Stomach (tissue), 8 donors: ENCODE measurements at regions not wholly inside any gene's neighbourhood (a gene's known extent, or its start where the extent isn't known, plus 50 kb on each side); places are given as distances from the start of the nearest gene placed in this dataset.

Experiments
- DNase-seq, 2 donors: peaks; one replicate each; pipeline versions ENCODE4 v3.0.0 to v3.0.0-alpha.2; 2013 to 2019
- H3K27ac ChIP-seq, 5 donors: fragments of 200-600 bp in 4 of 5; sonication (generic) in 4 of 5; one replicate each; pipeline ENCODE4 v1.5.1; 2013 to 2019; ENCODE audit warnings: mild to moderate bottlenecking in 1 of 5, moderate library complexity in 1 of 5
- H3K27me3 ChIP-seq, 3 donors: fragments of 200-600 bp; sonication (generic); one replicate each; pipeline ENCODE4 v1.5.1; 2017 to 2019; ENCODE audit warnings: mixed run types in 1 of 3
- H3K36me3 ChIP-seq, 4 donors: fragments of 200-600 bp; sonication (generic); 1 replicate in 3 of 4; 2 replicates in 1 of 4; pipeline ENCODE4 v1.5.1; 2016 to 2019
- H3K4me1 ChIP-seq, 4 donors: fragments of 200-600 bp; sonication (generic); one replicate each; pipeline ENCODE4 v1.5.1; 2016 to 2019
- H3K4me3 ChIP-seq, 4 donors: fragments of 200-600 bp; sonication (generic) in 3 of 4; one replicate each; pipeline ENCODE4 v1.5.1; 2016 to 2019; ENCODE audit warnings: mild to moderate bottlenecking in 1 of 4
- H3K9me3 ChIP-seq, 4 donors: fragments of 200-600 bp; sonication (generic); one replicate each; pipeline ENCODE4 v1.5.1; 2016 to 2019
- CTCF ChIP-seq, 7 experiments: fragments of 450-650 bp in 4 of 7; fragments of 200-600 bp in 3 of 7; sonication (generic) in 3 of 7; IDR thresholded peaks; one replicate each; pipeline ENCODE4 v1.5.1; 2016 to 2019; ENCODE audit warnings: antibody characterized with exemption in 7 of 7, control low read depth in 2 of 7, mild to moderate bottlenecking in 1 of 7
- EP300 ChIP-seq: sonication (generic); formaldehyde crosslinking; IDR thresholded peaks from one replicate; pipeline ENCODE4 v1.6.1; 2017; ENCODE audit warnings: antibody characterized with exemption
- POLR2A ChIP-seq, 4 donors: fragments of 450-650 bp; IDR thresholded peaks; one replicate each; pipeline ENCODE4 v1.6.1; 2016; ENCODE audit warnings: antibody characterized with exemption in 4 of 4, control low read depth in 2 of 4, mild to moderate bottlenecking in 1 of 4, moderate library complexity in 1 of 4
- POLR2AphosphoS5 ChIP-seq, 3 donors: sonication (generic); formaldehyde crosslinking; IDR thresholded peaks; one replicate each; pipeline ENCODE4 v1.6.1; 2016; ENCODE audit warnings: antibody characterized with exemption in 3 of 3
- WGBS, 5 donors: extraction: QIAGEN DNeasy Blood & Tissue Kit in 3 of 5; methylation state at CpG; one replicate each; pipeline versions ENCODE4 v1.1.5 to v1.1.7; 2013 to 2018; 5-methylcytosine and 5-hydroxymethylcytosine counted together
- intact Hi-C: fragments of 100-400 bp; cut with DNase I; formaldehyde crosslinking; loops from one replicate; pipeline ENCODE4 v1.15.1; 2023; ENCODE audit warnings: low total_unique reads
- donor health status: healthy with polysubstance abuse.
- donor health status: Bipolar disorder and iron deficiency.
- donor health status: healthy.

- H3K27me3 ChIP-seq: peaks cover 0 to 41% (median 0%) of the 10 kb centered on the region in 3 donors
- no peak overlapping the region for H3K27ac ChIP-seq
- WGBS, 5 donors: 78 to 90% (median 85%) methylated on average over 9 to 10 of the region's 10 CpGs
- no peaks in the 10 kb centered on the region for H3K36me3 ChIP-seq
- no peaks in the 10 kb centered on the region for H3K9me3 ChIP-seq
- peaks cover 0 to 8% (median 0%) of the 10 kb centered on the region in 4 donors for H3K4me1 ChIP-seq
- TF ChIP-seq CTCF (IDR thresholded peaks at IDR 0.05) (no peak), POLR2A (IDR thresholded peaks at IDR 0.05) (no peak), POLR2AphosphoS5 (IDR thresholded peaks at IDR 0.05) (no peak), EP300 (no peak)
- DNase-seq: peak in 1 of 2 donors; percentile 19
- no peak overlapping the region for H3K4me3 ChIP-seq
- intact Hi-C loops: no loop called here
These were observed 172.3 kb upstream of the MVB12B start for GRCh38 chr9:126154182-126154827.

DNA sequence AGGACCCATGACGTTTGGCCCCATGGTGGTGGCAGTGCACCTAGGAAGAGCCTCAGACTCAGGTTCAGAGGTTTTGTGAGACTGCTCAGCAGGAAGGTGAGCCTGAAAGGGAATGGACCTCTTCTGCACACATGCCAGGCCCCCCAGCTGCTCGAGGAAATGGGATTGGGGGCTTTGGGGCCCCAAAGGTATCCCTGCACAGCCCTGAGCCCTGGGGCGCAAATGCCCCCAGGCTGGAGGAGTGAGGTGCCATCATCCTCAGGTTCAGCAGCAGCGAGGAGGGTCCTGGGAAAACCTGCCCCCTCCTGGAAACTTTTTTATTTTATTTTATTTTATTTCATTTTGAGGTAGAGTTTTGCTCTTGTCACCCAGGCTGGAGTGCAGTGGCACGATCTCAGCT is 171.8 kb upstream of the MVB12B start:
- intact Hi-C loops: no loop called here
- 74 to 89% (median 75%) methylated on average over 4 to 5 of the region's 5 CpGs for WGBS, 5 donors
- TF ChIP-seq EP300: no peak
- TF ChIP-seq POLR2AphosphoS5 (IDR thresholded peaks at IDR 0.05): no peak
- TF ChIP-seq POLR2A (IDR thresholded peaks at IDR 0.05): no peak
- no peak for TF ChIP-seq CTCF (IDR thresholded peaks at IDR 0.05)
- DNase-seq: no peak
- no peak overlapping the region for H3K4me3 ChIP-seq
- peaks cover 0 to 41% (median 0%) of the 10 kb centered on the region in 3 donors for H3K27me3 ChIP-seq
- H3K36me3 ChIP-seq: no peaks in the 10 kb centered on the region
- H3K27ac ChIP-seq: no peak overlapping the region
- no peaks in the 10 kb centered on the region for H3K9me3 ChIP-seq
- H3K4me1 ChIP-seq: peaks cover 0 to 8% (median 0%) of the 10 kb centered on the region in 4 donors

DNA sequence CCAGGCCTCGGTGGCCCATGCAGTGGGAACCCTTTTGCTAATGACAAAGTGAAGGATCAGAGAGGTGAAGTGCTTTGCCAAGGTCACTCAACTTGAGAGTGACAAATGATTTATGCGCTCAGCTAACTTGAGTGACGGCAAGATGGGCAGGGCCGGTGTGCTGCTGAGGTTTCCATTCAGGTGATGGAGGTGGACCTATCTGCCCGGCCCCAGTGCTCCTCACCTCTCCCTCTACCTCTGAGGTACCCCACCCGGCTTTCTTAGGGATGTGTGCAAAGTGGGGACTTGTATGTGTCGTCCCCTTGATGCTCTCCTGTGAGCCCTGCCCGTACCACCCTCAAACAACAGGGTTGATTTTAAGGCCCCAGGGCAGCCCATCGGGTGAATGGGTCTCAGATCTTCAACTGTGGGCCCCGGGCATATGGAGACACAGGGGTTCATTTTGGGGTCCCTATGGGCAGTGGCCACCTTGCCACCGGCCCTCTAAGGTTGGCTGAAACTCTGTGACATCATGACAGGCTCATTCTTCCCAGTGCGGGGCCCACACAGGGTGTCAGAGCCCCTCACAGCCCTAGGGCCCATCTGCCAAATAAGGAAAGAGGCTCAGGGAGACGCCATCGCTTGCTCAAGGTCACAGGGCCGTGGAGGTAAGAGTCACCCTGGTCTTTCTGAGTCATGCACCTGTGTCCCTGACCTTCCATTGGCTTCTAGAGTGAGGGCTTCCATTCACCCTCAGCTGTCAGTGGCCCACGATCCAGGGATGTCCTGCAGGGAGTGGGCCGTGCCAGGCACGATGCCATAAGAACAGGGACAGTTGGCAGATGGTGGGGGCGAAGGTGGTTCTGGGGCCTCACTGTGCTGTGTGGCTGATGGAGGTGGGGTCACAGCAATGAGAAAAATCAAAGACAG is 170.6 kb upstream of the MVB12B start:
- DNase-seq: peak in 1 of 2 donors; percentile 17
- Histone ChIP-seq H3K27me3 (peaks cover 0 to 41% (median 0%) of the 10 kb centered on the region in 3 donors), H3K36me3 (no peaks in the 10 kb centered on the region), H3K27ac (no peak overlapping the region), H3K4me1 (peaks cover 0 to 6% (median 0%) of the 10 kb centered on the region in 4 donors), H3K9me3 (no peaks in the 10 kb centered on the region), H3K4me3 (no peak overlapping the region)
- intact Hi-C loops: no loop called here
- WGBS, 5 donors: 85 to 90% (median 88%) methylated on average over 15 to 19 of the region's 19 CpGs
- TF ChIP-seq CTCF (IDR thresholded peaks at IDR 0.05): no peak
- TF ChIP-seq POLR2AphosphoS5 (IDR thresholded peaks at IDR 0.05): no peak
- TF ChIP-seq POLR2A (IDR thresholded peaks at IDR 0.05): no peak
- no peak for TF ChIP-seq EP300

DNA sequence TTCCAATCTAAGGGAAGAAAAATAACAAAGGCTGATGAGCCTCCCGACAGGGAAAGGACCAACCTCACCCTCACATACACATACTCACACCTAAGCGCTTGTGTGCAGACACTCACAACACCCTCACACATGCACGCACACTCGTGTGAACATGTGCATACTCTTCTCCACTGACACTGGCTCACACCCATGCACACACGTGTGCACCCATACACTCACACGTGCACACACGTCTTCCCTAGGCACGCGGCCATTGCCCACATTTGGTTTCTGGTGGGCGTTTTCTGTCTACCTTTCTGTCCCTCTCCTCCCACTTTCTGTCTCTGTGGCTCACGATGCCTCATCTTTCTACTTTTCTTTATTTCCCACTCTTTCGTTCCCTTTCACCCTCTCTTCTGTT is 169.7 kb upstream of the MVB12B start:
- Histone ChIP-seq H3K27ac (no peak overlapping the region), H3K27me3 (peaks cover 0 to 41% (median 0%) of the 10 kb centered on the region in 3 donors), H3K9me3 (no peaks in the 10 kb centered on the region), H3K36me3 (no peaks in the 10 kb centered on the region), H3K4me1 (no peaks in the 10 kb centered on the region), H3K4me3 (no peak overlapping the region)
- TF ChIP-seq CTCF (IDR thresholded peaks at IDR 0.05) (no peak), POLR2AphosphoS5 (IDR thresholded peaks at IDR 0.05) (no peak), EP300 (no peak), POLR2A (IDR thresholded peaks at IDR 0.05) (no peak)
- WGBS, 5 donors: 83 to 92% (median 88%) methylated on average over 12 of the region's 12 CpGs
- DNase-seq: no peak
- intact Hi-C loops: no loop called here
